Heart left ventricle (tissue), 16 donors: ENCODE measurements at regions not wholly inside any gene's neighbourhood (a gene's known extent, or its start where the extent isn't known, plus 50 kb on each side); places are given as distances from the start of the nearest gene placed in this dataset.
"Not testable (repeated sequence)": the region's sequence is repeated elsewhere in the genome, so short reads cannot be mapped to it uniquely, and the experiment has no call there.

Experiments used
- ATAC-seq, 4 donors: fragments of 200-7000 bp; cut with Tn5 transposase; one replicate each; pipeline ENCODE4 v1.9.1; 2020 to 2022; ENCODE audit warnings: moderate library complexity in 4 of 4, mild to moderate bottlenecking in 3 of 4, moderate number of reproducible peaks in 1 of 4
- DNase-seq, 5 donors: peaks; one replicate each; pipeline ENCODE4 v3.0.0-alpha.2; 2020
- H3K27ac ChIP-seq, 12 donors: fragments of 200-600 bp; sonication (generic) in 4 of 12; one replicate each; pipeline versions ENCODE4 v1.5.0 to v1.8.0; 2016 to 2022; ENCODE audit warnings: mild to moderate bottlenecking in 2 of 12
- H3K27me3 ChIP-seq, 9 donors: fragments of 200-600 bp; sonication (generic) in 2 of 9; one replicate each; pipeline versions ENCODE4 v1.5.1 to v1.8.0; 2016 to 2022; ENCODE audit warnings: mild to moderate bottlenecking in 3 of 9
- H3K36me3 ChIP-seq, 9 donors: fragments of 200-600 bp; sonication (generic) in 2 of 9; one replicate each; pipeline versions ENCODE4 v1.5.0 to v1.8.0; 2018 to 2022; ENCODE audit warnings: mild to moderate bottlenecking in 2 of 9
- H3K4me1 ChIP-seq, 12 donors: fragments of 200-600 bp; sonication (generic) in 4 of 12; one replicate each; pipeline versions ENCODE4 v1.5.0 to v1.8.0; 2016 to 2022; ENCODE audit warnings: mild to moderate bottlenecking in 3 of 12
- H3K4me3 ChIP-seq, 12 donors: fragments of 200-600 bp; sonication (generic) in 4 of 12; one replicate each; pipeline versions ENCODE4 v1.5.0 to v1.8.0; 2017 to 2022; ENCODE audit warnings: mild to moderate bottlenecking in 9 of 12, moderate library complexity in 4 of 12
- H3K9me3 ChIP-seq, 12 donors: fragments of 200-600 bp; sonication (generic) in 4 of 12; one replicate each; pipeline versions ENCODE4 v1.5.0 to v1.8.0; 2016 to 2022; ENCODE audit warnings: mild to moderate bottlenecking in 1 of 12
- POLR2A ChIP-seq, 2 donors: fragments of 450-650 bp; IDR thresholded peaks; one replicate each; pipeline ENCODE4 v1.6.1; 2017; ENCODE audit warnings: antibody characterized with exemption in 2 of 2, mild to moderate bottlenecking in 2 of 2, moderate library complexity in 2 of 2
- WGBS, 4 donors: extraction: QIAGEN DNeasy Blood & Tissue Kit in 2 of 4; methylation state at CpG; one replicate each; pipeline versions ENCODE4 v1.1.5 to v1.1.7; 2013 to 2018; 5-methylcytosine and 5-hydroxymethylcytosine counted together
- intact Hi-C, 10 donors: fragments of 100-400 bp; cut with DNase I; formaldehyde crosslinking; loops; one replicate each; pipeline versions ENCODE4 v1.11.1 to v1.14.2; 2022
- TF ChIP-seq, protein P1 (sequence below), 12 donors: fragments of 200-600 bp; sonication (generic) in 4 of 12; IDR thresholded peaks; one replicate each; pipeline versions ENCODE4 v1.5.0 to v1.8.0; 2018 to 2022; ENCODE audit warnings: antibody characterized with exemption in 12 of 12, mild to moderate bottlenecking in 5 of 12
- donor health status: ischemic (EF 13 %, LVEDD 7.1; RV severe dilation, severe dysfunction).
- donor health status: healthy with polysubstance abuse.
- donor health status: DM: no; HTN: yes; CAD: no.
- donor health status: DM: no; HTN: no; CAD: no.
- donor health status: ischemic (EF 25% LVEDD 6.9; RV normal size, moderate dysfunction).
- donor health status: ischemic (EF 25% LVEDD 5.7; RV mildly dilated, moderate dysfunction).
- donor health status: healthy.
- donor health status: DM: yes; HTN: yes; CAD: no.
- donor health status: ischemic (EF 35%, LVEDD 5.7; RV mildly dilated, moderate dysfunction).
- donor health status: nonischemic (EF 11% LVEDD 7.7; RV severe dilation, severe dysfunction).
- donor health status: DM: yes; HTN: yes; CAD: no.
- donor health status: PGD.
- donor health status: ischemic (EF 29% LVEDD 5.4; RV normal size, mild dysfunction).
- donor health status: nonischemic (EF 23%, LVEDD 6.1; RV moderate dilation, normal function).

DNA sequence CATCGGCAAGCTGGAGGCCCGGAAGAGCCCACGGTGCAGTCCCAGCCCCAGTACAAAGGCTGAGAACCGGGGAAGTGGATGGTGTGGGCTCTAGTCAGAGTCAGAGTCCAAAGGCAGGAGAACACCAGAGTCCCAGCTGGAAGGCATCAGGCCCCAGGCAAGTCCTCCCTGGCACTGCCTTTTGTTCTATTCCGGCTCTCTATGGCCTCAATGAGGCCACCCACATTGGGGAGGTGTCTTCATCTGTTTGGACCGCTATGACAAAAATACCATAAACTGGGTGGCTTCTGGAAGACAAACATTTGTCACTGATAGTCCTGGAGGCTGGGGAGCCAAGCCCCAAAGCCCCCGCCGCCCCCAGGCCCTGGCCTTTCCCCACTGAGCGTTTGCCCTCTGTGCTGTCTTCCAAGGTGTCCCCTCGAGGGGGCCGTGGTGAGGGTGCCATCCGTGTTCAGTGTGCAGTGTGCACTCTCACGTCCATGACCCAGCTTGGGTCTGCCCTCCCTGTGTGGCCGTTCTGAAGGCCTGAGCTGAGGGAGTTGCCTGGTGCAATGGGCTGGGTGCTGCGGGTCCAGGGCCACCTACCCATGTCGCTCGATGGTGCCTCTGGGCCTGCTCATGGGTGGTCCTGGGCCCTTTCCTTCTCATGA is 99.1 kb upstream of the PPP1R26 start:
- H3K4me1 ChIP-seq: no peaks in the 10 kb centered on the region
- peaks cover 0 to 40% (median 4%) of the 10 kb centered on the region in 9 donors for H3K27me3 ChIP-seq
- no peaks in the 10 kb centered on the region for H3K36me3 ChIP-seq
- H3K9me3 ChIP-seq: no peaks in the 10 kb centered on the region
- H3K27ac ChIP-seq: no peak overlapping the region
- intact Hi-C loops: no loop called here
- 82 to 89% (median 88%) methylated on average over 5 to 17 of the region's 17 CpGs for WGBS, 4 donors
- no peak overlapping the region for H3K4me3 ChIP-seq
- no peak for ATAC-seq
- TF ChIP-seq, protein P1, sequence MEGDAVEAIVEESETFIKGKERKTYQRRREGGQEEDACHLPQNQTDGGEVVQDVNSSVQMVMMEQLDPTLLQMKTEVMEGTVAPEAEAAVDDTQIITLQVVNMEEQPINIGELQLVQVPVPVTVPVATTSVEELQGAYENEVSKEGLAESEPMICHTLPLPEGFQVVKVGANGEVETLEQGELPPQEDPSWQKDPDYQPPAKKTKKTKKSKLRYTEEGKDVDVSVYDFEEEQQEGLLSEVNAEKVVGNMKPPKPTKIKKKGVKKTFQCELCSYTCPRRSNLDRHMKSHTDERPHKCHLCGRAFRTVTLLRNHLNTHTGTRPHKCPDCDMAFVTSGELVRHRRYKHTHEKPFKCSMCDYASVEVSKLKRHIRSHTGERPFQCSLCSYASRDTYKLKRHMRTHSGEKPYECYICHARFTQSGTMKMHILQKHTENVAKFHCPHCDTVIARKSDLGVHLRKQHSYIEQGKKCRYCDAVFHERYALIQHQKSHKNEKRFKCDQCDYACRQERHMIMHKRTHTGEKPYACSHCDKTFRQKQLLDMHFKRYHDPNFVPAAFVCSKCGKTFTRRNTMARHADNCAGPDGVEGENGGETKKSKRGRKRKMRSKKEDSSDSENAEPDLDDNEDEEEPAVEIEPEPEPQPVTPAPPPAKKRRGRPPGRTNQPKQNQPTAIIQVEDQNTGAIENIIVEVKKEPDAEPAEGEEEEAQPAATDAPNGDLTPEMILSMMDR (IDR thresholded peaks at IDR 0.05): no peak
- no peak for TF ChIP-seq POLR2A (IDR thresholded peaks at IDR 0.05)
- no peak for DNase-seq

DNA sequence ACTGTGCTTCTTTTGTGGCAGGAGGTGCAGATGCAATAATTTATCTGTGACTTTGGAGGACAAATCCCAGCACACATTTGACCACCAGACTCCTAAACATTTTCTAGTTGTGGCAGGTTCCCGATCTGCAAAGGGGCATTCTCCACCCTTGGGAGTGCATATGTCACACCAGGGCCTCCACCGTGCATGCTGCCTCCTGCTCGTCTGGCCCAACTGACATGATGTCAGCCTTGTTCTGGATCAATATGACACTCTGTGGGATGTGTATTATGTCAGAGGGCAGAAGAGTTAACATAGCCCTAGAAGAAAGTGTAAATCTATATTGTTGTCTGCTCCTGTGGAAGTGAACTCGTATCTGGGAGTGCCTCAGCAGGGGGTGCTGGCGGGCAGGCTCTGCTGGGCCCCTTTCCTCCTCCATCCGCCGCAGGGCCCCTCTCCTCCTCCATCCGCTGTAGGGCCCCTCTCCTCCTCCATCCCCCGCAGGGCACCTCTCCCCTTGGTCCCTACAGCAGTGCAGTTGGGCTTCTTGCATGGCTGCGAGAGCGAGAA is 97.7 kb upstream of the PPP1R26 start:
- Histone ChIP-seq H3K36me3 (no peaks in the 10 kb centered on the region), H3K4me3 (no peak overlapping the region), H3K4me1 (no peaks in the 10 kb centered on the region), H3K27me3 (peaks cover 0 to 26% (median 0%) of the 10 kb centered on the region in 9 donors), H3K9me3 (no peaks in the 10 kb centered on the region), H3K27ac (no peak overlapping the region)
- ATAC-seq (no peak), DNase-seq (no peak)
- TF ChIP-seq, protein P1 (IDR thresholded peaks at IDR 0.05): no peak
- TF ChIP-seq POLR2A (IDR thresholded peaks at IDR 0.05): no peak
- 72 to 75% (median 74%) methylated on average over 11 of the region's 11 CpGs for WGBS, 4 donors
- intact Hi-C loops: no loop called here

DNA sequence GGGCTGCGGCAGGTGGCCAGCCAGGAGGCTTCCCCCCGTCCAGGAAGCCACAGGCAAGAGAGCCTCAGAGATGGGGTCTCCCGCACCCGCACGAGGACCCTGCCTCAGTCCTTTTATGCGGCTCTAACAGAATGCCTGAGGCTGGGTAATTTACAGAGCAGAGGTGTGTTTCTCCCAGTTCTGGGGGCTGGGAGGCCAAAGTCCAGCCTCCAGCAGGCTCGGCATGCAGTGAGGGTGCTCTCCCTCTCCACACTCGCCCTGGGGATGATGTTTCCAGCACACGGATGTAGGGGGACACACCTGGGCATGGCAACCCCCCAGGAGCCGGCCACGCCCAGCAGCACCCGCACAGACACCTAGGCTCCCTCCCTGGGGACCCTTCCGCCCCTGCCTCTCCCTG is 95.4 kb upstream of the PPP1R26 start:
- H3K4me1 ChIP-seq: no peaks in the 10 kb centered on the region
- 70 to 75% (median 74%) methylated on average over 6 to 13 of the region's 13 CpGs for WGBS, 4 donors

DNA sequence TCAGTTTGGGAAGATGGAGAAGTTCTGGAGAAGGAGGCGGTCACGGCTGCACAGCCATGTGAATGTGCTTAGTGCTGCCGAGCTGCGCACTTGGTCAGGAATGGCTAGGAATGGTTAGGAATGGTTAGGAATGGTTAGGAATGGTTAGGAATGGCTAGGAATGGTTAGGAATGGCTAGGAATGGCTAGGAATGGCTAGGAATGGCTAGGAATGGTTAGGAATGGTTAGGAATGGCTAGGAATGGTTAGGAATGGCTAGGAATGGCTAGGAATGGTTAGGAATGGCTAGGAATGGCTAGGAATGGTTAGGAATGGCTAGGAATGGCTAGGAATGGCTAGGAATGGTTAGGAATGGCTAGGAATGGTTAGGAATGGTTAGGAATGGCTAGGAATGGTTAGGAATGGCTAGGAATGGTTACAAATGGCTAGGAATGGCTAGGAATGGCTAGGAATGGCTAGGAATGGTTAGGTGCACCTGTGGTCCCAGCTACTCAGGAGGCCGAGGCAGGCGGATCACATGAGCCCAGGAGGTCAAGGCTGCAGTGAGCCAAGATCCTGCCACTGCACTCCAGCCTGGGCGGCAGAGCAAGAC is 94.7 kb upstream of the PPP1R26 start:
- 85 to 89% (median 87%) methylated on average over 7 of the region's 7 CpGs for WGBS, 4 donors
- DNase-seq, H3K36me3 ChIP-seq, H3K4me1 ChIP-seq, H3K9me3 ChIP-seq, H3K4me3 ChIP-seq, ATAC-seq, H3K27ac ChIP-seq, intact Hi-C loops: not testable (repeated sequence)
- H3K27me3 ChIP-seq: peaks cover 0 to 12% (median 0%) of the 10 kb centered on the region in 9 donors

More for the DNA sequence above, 95.4 kb upstream of the PPP1R26 start:
- Histone ChIP-seq H3K27ac (no peak overlapping the region), H3K36me3 (no peaks in the 10 kb centered on the region), H3K9me3 (no peaks in the 10 kb centered on the region), H3K27me3 (peaks cover 0 to 12% (median 0%) of the 10 kb centered on the region in 9 donors), H3K4me3 (no peak overlapping the region)
- DNase-seq (no peak), ATAC-seq (no peak)
- TF ChIP-seq, protein P1 (IDR thresholded peaks at IDR 0.05): no peak
- no peak for TF ChIP-seq POLR2A (IDR thresholded peaks at IDR 0.05)
- intact Hi-C loops: no loop called here
